GM19025 (cell line): ENCODE measurements at regions not wholly inside any gene's neighbourhood (a gene's known extent, or its start where the extent isn't known, plus 50 kb on each side); places are given as distances from the start of the nearest gene placed in this dataset.

Experiments used
- ATAC-seq: cut with Tn5 transposase; IDR thresholded peaks from one replicate; pipeline ENCODE4 v1.9.1; 2021; ENCODE audit warnings: mild to moderate bottlenecking, low read depth, moderate library complexity; ENCODE audit not compliant: unreplicated experiment

DNA sequence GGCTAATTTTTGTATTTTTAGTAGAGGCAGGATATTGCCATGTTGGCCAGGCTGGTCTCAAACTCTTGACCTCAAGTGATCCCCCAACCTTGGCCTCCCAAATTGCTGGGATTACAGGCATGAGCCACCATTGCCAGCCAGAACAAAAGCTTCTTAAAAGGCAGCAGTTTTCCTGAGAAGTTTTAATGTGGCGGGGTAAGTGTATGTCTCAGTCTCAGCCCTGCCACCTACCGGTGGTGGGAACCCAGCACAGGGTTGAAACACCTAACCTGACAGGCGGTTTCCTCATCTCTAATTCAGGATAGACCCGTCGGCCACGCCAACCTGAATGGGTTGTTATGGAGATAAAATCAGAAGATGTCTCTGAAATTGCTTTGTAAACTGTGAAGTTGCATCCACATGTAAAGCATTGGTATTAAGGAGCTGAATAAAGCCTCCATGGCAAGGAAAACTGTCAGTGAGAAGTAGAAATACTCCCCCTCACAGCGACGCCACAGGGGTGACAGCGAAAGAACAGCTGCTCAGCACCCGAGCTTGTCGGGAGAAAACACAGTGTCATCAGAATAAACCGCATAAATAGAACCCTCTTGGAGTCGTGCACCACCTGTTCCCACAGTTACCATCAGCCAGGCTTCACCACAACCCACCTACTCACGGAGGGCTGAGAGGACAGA is 165.9 kb upstream of the NCAM1 start:
- peak; percentile 53 for ATAC-seq

DNA sequence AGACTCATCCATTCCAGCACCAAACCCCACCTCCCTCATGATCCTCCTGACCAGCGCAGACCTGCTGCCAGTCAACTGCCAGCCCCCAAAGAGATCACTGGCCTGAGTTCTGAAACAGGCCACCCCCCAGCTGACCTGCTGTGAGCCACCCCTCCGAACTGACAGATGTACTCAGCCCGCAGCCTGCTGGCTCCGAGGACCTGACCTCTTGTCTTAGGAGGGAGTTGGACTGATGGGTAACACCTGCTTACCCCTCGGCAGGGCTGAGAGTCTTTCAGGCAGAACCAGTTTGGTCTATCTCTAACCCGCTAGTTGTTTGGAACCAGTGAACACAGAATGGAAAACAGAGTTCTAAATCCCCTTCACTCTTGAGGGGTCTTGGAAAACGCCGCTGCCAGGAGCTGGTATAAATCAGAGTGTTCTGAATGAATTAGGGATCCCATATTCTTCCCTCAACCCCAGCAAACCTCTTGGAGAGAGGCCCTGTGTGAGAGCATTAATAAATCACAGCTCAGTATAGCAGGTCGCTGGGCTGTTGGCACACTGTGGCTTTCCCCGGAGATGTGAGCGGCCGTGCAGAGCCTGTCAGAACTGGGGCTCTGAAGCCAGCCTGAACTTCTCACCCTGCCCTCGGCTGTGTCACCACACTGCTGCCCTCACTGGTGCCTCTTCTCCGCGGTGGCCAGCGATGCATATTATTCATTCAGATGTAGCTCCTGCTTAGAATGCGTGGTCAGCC is 165.1 kb upstream of the NCAM1 start:
- no peak for ATAC-seq

DNA sequence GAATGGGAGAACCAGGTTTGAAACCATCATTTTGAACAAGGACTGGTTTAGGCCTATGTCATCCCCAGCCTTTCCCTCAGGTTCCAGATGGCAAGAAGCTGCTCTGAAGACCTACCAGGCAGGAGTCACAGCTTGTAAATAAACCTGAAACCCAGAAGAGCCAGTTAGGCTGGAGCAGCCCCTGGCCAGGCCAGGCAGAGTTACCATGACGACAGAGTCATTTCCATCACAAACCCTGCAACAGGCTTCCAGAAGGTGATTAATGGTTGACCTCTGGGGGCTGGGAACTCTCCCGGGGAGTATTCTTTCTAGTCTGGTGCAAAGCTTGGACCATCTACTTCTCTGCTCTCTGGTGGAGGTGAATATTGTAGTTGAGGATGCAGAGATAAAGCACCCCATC is 164.1 kb upstream of the NCAM1 start:
- ATAC-seq: no peak

DNA sequence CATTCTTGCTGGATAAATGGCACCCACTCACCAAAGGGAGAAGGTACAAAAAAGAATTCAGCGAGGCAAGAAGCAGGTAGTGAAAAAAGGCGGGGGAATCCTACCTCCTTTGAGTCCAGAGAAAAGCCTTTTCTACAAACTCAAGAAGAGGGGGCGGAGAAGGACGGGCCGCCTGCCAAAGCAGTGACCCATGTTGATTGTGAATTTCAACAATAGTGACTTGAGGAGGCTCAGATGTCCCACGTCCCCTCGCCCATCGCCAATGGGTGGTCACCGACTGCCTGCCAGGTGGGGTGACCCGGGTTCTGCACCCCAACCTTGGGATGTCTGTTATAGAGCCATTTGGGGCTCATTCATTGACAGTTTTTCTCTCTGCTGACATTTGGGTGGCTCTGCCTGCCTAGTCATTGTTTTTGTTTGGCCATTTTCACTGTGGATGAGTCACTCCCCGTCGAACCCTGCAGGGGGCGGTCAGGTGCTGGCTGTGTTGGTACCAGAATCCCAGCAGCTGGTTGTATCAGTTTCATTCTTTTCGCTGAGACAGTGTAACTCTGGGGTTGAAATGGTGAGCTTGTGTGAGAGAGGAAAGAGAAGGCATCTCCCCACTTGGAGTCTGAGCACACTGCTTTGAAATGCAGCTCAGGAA is 163.4 kb upstream of the NCAM1 start:
- ATAC-seq: no peak

DNA sequence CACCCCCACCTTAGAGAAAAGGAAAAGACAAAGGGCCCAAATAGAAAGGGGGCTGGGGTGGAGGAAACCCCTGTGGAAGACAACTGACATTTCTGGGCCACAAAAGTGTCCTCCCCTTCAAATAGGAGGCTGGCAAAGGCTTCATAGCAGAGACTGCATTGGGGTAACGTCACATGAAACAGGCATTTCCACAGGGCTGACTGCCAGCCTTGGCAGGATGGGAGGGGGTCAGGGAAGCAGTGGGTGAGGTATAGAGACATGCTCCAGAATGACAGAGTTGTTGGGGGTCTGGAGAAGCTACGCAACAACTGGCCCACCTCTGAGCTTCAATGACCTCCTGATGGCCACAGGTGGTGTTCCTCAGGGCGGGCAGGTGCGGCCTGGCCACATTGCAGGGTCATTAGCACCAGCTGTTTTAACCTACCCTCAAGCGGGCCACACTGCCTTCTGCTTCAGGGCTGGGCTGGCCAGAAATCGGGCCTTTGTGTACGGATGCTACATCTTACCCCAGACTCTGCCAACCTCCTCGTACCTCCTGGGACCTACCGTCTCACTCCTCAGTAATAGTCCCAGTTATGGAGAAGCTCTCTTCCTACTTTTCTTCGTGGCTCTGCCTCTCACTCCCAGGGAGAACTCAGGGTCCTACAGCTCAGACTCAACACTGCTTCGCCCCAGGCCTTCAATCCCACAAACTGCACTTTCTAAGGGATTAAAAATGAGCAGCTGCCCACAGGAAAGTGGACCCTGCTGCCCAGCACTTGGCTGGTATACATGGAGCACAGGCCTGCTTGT is 160.0 kb upstream of the NCAM1 start:
- no peak for ATAC-seq

DNA sequence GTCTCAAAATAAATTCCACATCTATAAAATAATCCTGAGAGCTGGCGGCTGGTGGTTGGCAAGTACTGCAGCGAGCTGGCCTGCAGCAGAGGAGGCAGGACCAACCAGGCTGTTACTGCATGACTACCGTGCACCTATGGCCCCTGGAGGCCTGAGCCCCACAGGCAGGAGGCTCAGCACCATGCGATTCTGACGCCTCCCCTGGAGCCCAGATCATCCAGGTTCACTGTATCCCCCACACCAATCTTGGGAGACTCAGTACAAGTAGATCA is 159.5 kb upstream of the NCAM1 start:
- ATAC-seq: no peak

DNA sequence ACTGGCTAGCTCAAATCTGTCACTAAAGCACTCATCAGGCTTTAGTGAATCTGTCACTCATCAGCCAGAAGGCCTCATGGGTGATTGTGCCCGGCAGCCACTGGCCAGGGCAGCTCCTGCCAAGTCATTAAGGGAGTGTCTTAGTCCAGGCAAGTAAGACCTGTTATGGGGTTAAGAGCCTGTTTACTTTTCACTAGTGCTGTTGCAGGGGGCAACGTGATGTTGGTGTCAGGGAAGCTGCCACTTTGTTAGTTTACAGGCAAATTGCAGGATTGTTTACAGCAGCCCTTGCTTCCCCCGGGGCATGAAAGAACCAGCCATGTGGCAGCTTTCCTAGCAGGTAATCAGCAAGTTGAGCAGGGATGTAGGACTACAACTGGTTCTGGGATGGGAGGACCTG is 155.6 kb upstream of the NCAM1 start:
- ATAC-seq: no peak

DNA sequence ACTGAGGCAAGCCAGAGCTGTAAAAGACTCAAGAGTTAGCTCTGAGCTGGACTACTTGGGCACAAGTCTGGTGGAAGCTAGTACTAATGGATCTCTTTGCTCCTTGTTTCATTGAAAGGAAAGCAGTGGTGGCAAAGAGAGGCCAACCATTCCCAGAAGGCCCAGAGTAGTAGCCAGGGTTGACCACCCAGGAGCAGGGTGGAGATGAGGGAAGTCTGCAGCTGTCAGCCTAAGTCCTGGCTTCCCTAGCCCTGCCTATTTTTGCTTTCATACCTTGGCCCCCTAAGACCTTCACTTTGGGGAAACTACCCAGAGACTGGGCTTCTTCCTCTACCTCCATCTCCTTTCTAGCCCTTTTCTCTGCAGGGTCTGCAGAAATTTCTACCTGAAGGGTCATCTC is 155.0 kb upstream of the NCAM1 start:
- ATAC-seq: no peak

DNA sequence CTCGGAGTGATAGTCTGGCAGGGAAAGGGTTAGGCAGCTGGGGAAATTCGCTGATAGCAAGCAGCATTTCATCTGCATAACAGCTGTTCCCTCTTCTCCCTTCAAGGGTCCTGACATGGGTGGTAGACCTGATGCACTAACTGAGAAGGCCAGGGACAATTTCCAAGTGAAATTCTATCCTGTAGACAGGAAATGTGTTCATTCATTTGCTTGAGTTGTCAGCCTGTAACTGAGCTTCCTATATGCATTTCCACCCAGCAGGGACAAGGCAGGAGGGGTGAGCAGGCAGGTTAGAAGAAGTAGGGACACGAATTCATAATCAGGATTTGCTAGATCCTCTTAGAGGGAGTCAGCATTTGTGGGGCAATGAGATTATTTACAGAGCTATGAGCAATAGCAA is 154.3 kb upstream of the NCAM1 start:
- no peak for ATAC-seq

DNA sequence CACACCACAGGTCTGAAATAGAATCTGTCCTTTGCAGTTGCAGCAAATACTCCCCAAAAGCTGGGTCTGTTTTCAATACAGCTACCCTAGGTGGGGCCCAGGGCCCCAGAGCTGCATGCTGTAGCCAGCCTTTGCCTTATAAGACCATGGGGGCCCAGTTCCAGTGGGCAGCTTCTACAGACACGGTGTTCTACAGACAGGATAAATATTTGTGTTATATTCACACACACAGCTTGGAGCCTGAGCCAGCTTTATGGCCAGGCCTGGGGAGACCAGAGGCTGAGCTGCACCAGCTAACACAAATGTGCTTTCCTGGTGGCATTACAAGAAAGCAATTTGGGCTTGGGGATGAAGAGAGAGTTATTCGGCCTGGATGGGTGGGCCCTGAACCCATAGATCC is 151.8 kb upstream of the NCAM1 start:
- no peak for ATAC-seq

DNA sequence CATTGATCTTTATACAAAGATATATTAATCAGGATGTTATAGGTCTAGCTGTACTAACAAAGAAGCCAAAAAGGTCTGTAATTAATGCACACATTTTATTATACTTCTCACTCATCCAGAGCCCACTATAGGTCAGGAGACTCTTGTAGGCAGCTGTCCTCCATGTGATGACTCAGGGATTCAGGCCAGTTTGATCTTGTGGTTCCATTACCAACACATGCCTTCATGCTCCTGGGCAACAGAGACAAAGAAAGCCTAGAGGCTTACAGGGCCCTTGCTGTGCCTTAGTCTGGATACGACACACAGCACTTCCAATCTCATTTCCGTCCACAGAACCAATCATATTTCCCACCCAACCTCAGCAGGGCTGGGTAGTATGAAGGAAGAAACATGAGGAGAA is 150.3 kb upstream of the NCAM1 start:
- no peak for ATAC-seq

DNA sequence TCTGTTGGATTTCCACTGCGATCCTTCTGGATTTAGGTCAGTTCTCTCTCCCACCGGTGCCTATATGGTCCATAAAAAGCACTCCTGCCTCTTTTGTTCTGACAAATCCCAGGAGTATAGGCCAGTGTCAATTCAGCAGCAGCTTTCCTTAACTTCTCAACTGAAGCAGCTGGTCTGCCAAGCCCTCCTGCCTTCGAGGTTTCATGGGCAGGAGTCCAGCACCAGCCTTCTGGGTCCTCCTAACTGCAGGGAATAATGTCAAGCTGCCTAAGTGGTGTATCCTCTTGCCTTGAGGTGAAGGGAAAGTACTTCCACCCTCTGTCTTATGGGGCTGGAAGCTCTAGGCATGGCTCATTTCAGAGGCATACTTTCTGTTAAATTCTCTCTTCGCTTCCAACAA is 149.4 kb upstream of the NCAM1 start:
- no peak for ATAC-seq

DNA sequence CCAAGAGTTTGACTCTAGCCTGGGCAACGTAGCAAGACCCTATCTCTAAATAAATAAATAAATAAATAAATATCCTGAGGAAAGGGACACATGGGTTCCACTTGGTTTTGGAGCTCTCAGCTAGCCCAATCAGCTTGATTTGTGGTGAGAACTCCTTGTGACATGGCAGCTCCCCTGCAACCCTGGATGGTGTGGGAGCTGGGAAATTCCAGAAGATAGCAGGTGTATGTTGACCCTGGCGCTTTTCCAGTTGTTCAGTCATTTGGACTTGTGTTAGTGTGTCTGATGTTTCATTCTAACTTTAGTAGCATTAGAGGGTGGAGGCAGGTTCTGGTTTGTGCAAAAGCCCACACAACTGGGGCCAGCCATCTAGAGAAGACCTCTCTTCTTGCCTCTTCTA is 148.5 kb upstream of the NCAM1 start:
- ATAC-seq: no peak

DNA sequence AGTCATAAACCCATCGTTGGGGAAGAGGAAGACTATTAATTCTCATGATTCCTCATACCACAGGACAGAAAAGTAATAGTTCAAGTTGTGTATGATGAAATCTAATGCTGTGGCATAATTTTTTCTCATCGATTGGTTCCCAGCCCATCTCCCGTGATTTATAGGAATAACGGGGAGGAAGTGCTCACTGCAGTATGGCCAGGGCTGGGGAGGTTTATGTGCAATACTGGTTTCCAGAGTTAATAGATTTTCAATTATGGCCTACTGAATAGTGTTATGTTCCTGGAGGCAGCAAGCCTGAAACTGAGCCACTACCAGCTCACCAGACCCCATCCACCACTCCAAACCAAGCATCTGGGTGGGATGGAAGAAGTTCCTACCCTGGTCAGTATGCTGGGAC is 147.1 kb upstream of the NCAM1 start:
- no peak for ATAC-seq

DNA sequence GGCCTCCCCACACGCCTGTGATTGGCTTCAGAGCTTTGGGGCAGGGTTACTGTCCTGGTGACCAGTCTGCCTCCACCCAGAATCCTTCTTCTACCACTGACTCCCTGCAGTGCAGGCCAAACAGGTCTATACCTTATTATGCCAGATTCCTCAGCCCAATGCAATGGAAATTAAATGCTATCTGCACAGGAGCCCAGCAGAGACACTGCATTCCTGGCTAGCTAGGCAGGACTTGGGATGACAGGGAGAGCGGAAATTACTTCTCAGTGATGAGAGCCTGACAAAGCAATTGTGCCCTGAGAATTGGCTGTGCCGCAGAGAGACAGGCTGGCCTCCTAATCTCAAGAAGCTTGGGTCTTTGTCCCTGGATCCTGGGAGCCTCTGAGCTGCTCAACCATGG is 143.8 kb upstream of the NCAM1 start:
- no peak for ATAC-seq

DNA sequence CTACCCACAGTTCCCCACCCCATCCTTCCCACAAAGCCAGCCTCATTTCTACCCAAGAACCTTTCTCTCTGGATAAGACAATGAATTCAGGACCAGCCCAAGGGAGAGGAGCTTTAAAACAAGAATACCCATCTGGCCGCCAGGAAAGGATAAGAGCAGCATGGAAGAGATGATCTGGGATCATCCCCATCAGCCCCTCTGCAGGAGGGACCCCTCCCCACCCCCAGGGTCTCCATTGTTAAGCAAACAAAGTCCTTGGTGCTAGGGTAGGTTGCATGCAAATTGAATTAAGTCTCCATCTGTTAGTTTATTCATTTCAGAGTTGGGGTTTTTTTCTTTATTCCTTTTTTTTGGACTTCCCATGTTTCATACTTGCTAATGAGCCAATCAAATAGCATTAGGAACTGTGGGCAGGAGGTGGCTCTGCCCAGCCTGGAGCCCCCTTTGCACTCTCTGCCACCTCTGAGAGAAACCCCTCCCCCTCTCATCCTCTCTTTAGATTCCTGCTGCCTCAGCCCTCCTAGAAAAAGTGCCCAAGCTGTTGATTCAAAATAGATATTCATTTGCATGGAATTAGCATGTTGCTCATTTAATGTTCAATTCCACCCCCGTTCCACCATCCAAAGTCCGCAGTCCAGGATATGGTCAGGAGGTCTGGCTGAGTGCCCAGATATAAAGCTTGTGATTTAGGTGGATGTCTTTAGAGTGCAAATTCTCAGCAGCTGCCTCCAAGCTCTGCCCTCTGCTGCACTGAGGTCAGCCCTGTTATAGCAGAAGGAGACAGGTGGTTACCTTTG is 138.5 kb upstream of the NCAM1 start:
- no peak for ATAC-seq

DNA sequence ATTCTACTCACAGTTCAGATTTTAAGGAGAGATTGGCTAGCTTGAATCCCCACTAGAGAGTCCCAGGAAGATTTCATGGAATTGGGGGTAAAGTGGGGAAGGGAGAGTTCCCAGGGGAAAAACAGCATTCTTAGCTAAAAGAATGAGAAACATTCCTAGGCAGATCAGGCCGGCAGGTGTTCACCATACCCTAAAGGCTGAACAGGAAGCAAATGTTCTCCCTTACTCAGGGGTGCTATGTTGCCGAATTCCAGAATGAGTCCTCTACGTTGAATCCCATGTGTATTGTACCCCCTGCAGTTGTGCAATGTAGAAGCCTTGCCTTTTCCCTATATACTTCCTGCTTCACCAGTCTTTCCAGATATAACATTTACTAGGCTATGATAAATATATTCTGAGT is 135.2 kb upstream of the NCAM1 start:
- no peak for ATAC-seq

DNA sequence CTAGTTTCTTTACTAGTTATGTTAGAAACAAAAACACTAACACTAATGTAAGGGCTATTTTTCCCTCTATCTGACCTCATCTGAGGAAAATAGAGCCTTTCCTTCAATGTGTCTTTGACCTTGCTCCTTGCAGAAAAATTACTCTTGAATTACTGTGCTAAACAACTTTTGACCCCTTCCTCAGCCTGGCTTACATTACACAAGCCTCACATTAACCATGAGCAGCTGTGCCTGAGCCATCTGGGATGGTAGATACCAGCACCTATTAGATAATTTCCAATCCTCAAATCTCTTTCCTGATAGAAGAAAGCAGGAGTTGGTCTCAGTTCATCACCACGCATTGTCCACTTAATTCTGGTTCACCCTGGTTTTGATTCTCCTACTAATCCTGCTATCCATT is 134.4 kb upstream of the NCAM1 start:
- ATAC-seq: no peak

DNA sequence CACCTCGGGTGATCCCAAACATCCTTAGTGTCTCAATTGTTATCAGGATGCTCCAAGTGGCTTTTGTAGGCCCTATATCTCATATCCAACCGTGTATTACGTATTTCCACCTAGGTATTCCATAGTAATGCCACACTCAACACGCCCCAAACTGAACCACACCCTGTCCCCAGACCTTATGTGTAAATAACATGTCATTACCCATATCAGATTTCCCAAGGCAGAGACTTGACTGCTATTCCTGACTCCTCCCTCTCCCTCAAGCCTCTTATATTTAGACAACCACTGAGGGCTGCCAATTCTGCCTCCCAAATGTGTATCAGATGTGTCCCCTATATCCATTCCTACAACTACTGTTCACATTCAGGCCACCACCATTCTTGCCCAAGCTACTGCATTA is 132.8 kb upstream of the NCAM1 start:
- no peak for ATAC-seq

DNA sequence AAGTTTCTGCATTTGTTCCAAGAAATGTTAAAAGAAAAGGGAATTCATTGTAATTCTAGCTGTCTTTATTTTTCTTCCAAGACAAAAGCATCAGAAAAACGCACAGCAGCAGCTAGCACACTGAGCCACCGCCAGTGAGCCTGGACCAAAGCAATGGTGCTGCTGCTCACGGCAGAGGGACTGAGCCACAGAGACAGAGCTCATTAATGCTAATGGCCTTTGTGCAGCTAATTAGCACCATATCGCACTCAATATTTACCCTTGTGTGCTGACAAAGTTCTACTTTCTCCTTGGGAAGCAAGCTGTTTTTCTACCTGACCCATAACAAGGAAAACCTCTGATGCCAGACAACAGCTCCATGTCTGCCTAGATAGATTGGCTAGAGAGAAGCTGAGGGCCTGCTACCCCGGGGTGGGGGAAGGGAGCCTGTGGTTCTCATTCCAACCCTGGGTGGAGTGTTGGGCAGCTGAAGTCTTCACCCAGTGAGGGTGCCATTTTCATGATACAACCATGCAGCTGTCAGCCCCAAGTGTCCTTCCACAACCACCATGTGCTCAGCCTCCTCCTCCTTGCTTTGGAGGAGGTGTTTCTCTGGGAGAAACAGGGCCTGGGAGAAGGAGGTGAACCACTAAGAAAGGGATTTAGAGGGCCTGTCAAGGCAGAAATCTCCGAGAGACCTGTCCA is 131.1 kb upstream of the NCAM1 start:
- no peak for ATAC-seq
